ENCODE measurements at regions not wholly inside any gene's neighbourhood (a gene's known extent, or its start where the extent isn't known, plus 50 kb on each side); places are given as distances from the start of the nearest gene placed in this dataset.

DNA sequence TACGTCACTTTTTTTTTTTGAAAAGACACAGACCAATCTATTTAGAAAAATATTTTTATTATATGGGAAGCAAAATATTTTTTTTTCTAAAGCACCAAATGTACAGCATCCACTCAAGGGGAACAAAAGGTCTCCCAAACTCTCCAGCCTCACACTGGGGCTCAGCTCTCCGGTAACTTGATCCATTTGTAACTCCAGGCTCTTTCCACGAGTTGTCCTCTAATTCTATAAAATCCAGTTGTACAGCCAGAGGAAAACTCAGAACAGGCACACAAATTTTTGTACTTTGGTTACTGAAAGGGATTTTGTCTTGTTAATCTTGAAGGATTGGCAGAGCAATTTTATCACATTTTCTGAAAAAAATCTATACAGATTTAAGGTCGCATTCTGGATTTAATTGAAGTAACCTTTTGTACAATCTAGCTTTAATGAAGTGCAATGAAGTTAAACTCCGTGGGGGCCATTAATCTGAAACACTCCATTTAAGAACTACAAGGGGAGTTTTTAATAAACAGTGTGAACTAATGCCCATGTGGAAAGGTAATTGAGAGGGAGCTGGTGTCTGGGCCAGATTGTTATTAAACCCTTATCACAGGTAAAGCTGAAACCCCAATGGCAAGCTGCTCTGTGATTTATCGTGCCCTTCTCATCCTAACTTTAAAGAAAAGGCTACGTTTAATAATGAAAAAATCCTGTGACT is 161.2 kb upstream of the FRG1 start:
- TF ChIP-seq TAF1 (IDR thresholded peaks at IDR 0.05; ENCODE audit: borderline replicate concordance, insufficient read depth, low read length) = no peak
- no peak for TF ChIP-seq FOXP2 (optimal IDR thresholded peaks at IDR 0.05; ENCODE audit: borderline replicate concordance, extremely low read depth, extremely low read length, insufficient read depth)
- no peak for TF ChIP-seq POLR2AphosphoS5 (IDR thresholded peaks at IDR 0.05; ENCODE audit: low read depth, low read length)
- TF ChIP-seq, protein P1, sequence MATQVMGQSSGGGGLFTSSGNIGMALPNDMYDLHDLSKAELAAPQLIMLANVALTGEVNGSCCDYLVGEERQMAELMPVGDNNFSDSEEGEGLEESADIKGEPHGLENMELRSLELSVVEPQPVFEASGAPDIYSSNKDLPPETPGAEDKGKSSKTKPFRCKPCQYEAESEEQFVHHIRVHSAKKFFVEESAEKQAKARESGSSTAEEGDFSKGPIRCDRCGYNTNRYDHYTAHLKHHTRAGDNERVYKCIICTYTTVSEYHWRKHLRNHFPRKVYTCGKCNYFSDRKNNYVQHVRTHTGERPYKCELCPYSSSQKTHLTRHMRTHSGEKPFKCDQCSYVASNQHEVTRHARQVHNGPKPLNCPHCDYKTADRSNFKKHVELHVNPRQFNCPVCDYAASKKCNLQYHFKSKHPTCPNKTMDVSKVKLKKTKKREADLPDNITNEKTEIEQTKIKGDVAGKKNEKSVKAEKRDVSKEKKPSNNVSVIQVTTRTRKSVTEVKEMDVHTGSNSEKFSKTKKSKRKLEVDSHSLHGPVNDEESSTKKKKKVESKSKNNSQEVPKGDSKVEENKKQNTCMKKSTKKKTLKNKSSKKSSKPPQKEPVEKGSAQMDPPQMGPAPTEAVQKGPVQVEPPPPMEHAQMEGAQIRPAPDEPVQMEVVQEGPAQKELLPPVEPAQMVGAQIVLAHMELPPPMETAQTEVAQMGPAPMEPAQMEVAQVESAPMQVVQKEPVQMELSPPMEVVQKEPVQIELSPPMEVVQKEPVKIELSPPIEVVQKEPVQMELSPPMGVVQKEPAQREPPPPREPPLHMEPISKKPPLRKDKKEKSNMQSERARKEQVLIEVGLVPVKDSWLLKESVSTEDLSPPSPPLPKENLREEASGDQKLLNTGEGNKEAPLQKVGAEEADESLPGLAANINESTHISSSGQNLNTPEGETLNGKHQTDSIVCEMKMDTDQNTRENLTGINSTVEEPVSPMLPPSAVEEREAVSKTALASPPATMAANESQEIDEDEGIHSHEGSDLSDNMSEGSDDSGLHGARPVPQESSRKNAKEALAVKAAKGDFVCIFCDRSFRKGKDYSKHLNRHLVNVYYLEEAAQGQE (IDR thresholded peaks at IDR 0.05; ENCODE audit: insufficient read depth in 1 of 2, low read depth in 2 of 2, low read length in 2 of 2) = no peak

DNA sequence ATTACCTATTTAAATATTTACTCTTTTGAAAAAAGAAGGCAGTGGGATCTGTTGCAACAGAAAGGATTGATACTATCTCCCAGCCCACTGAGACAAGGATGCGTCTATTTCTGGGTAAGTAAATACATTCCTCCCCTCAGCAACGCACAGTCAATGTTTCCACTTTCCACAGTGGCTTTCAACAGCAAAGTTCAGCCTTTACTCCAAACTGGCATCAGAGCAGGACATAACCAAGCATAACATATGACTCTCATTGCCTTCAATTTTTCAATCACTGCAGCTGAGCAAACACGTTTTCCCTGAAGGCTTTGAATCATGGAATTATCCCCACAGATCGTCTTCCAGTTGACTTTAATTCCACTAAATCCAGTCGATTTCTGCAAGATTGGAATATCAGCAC is 160.3 kb upstream of the FRG1 start:
- no peak for TF ChIP-seq POLR2AphosphoS5 (IDR thresholded peaks at IDR 0.05; ENCODE audit: low read depth, low read length)
- no peak for TF ChIP-seq SIN3A (IDR thresholded peaks at IDR 0.05; ENCODE audit: borderline replicate concordance, insufficient read depth, low read length)
- no peak for TF ChIP-seq TAF1 (IDR thresholded peaks at IDR 0.05; ENCODE audit: borderline replicate concordance, insufficient read depth, low read length)
- TF ChIP-seq, protein P1 (IDR thresholded peaks at IDR 0.05; ENCODE audit: insufficient read depth in 1 of 2, low read depth in 2 of 2, low read length in 2 of 2) = no peak
- no peak for TF ChIP-seq FOXP2 (optimal IDR thresholded peaks at IDR 0.05; ENCODE audit: borderline replicate concordance, extremely low read depth, extremely low read length, insufficient read depth)

DNA sequence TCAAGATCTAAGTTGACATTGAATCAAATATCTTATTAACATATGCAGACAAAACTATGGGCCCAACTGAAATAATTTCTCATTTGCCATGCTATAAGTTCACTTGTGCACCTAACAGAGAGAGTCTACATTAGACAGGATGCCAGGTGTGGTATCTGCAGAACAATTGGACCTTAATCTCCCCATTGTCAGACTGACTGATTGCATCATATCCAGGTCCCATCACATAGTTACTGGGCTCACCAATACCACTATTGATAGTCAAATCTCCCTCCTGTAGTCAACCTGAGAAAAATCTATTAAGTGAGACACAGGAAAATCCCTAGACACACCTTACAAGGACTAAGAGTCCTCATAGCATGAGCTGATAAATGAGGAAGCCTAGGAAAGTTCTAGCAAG is 156.0 kb upstream of the FRG1 start:
- TF ChIP-seq, protein P1 (IDR thresholded peaks at IDR 0.05; ENCODE audit: insufficient read depth in 1 of 2, low read depth in 2 of 2, low read length in 2 of 2) = no peak
- TF ChIP-seq POLR2AphosphoS5 (IDR thresholded peaks at IDR 0.05; ENCODE audit: low read depth, low read length) = no peak
- TF ChIP-seq FOXP2 (optimal IDR thresholded peaks at IDR 0.05; ENCODE audit: borderline replicate concordance, extremely low read depth, extremely low read length, insufficient read depth) = no peak
- TF ChIP-seq TAF1 (IDR thresholded peaks at IDR 0.05; ENCODE audit: borderline replicate concordance, insufficient read depth, low read length) = no peak
- TF ChIP-seq SIN3A (IDR thresholded peaks at IDR 0.05; ENCODE audit: borderline replicate concordance, insufficient read depth, low read length) = no peak

DNA sequence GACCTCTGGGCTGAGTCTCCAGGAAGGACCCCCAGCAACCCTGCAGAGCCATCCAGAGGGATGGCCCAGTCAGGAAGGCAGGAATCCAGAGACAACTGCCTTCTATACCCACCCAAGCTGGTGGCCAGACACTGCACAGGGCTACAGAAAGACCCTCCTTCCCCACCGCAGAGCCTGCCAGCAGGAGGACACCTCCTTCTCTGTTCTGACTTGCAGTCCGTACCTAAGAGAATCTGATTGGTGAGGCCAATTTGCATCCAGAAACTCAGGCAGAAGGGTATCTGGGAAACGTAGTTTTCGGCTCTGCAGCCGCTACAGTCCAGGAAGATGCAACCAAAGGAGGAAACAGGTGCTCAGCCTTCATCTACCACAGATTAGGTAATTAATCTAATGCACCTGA is 155.4 kb upstream of the FRG1 start:
- no peak for TF ChIP-seq POLR2AphosphoS5 (IDR thresholded peaks at IDR 0.05; ENCODE audit: low read depth, low read length)
- no peak for TF ChIP-seq TAF1 (IDR thresholded peaks at IDR 0.05; ENCODE audit: borderline replicate concordance, insufficient read depth, low read length)
- TF ChIP-seq, protein P1 (IDR thresholded peaks at IDR 0.05; ENCODE audit: insufficient read depth in 1 of 2, low read depth in 2 of 2, low read length in 2 of 2) = no peak
- no peak for TF ChIP-seq FOXP2 (optimal IDR thresholded peaks at IDR 0.05; ENCODE audit: borderline replicate concordance, extremely low read depth, extremely low read length, insufficient read depth)
- no peak for TF ChIP-seq SIN3A (IDR thresholded peaks at IDR 0.05; ENCODE audit: borderline replicate concordance, insufficient read depth, low read length)
